IPS-18a (cell line): ENCODE measurements at regions not wholly inside any gene's neighbourhood (a gene's known extent, or its start where the extent isn't known, plus 50 kb on each side); places are given as distances from the start of the nearest gene placed in this dataset.

Experiments used
- H3K27ac ChIP-seq: one replicate; pipeline ENCODE4 v1.5.1; 2013; ENCODE audit warnings: low read length
- H3K27me3 ChIP-seq: one replicate; pipeline ENCODE4 v1.6.1; 2013; ENCODE audit warnings: mild to moderate bottlenecking, low read length; ENCODE audit not compliant: control insufficient read depth, insufficient read depth
- H3K36me3 ChIP-seq: one replicate; pipeline ENCODE4 v1.6.1; 2013; ENCODE audit warnings: low read depth, low read length; ENCODE audit not compliant: control insufficient read depth
- H3K4me1 ChIP-seq: one replicate; pipeline ENCODE4 v1.6.1; 2013; ENCODE audit warnings: low read depth, low read length; ENCODE audit not compliant: control insufficient read depth
- H3K4me3 ChIP-seq: one replicate; pipeline ENCODE4 v1.5.1; 2013; ENCODE audit warnings: low read length
- H3K9ac ChIP-seq: one replicate; pipeline ENCODE4 v1.6.1; 2013; ENCODE audit warnings: mild to moderate bottlenecking, low read length, moderate library complexity
- H3K9me3 ChIP-seq: one replicate; pipeline ENCODE4 v1.6.1; 2013; ENCODE audit warnings: low read depth, low read length; ENCODE audit not compliant: control insufficient read depth

GRCh38 chr5:30838936-30839496 is 354.5 kb upstream of the CDH6 start:
- H3K27ac ChIP-seq, result no peak overlapping the region
- no peaks in the 10 kb centered on the region for H3K9me3 ChIP-seq
- no peak overlapping the region for H3K9ac ChIP-seq
- H3K4me3 ChIP-seq, result no peak overlapping the region
- no peaks in the 10 kb centered on the region for H3K27me3 ChIP-seq
- H3K4me1 ChIP-seq, result no peaks in the 10 kb centered on the region
- H3K36me3 ChIP-seq, result no peaks in the 10 kb centered on the region

GRCh38 chr5:30832519-30832918 is 361.0 kb upstream of the CDH6 start:
- peaks cover 6% of the 10 kb centered on the region for H3K4me1 ChIP-seq
- no peaks in the 10 kb centered on the region for H3K36me3 ChIP-seq
- no peaks in the 10 kb centered on the region for H3K27me3 ChIP-seq
- no peaks in the 10 kb centered on the region for H3K9me3 ChIP-seq
- H3K9ac ChIP-seq, result no peak overlapping the region
- H3K4me3 ChIP-seq, result no peak overlapping the region
- H3K27ac ChIP-seq, result no peak overlapping the region

DNA sequence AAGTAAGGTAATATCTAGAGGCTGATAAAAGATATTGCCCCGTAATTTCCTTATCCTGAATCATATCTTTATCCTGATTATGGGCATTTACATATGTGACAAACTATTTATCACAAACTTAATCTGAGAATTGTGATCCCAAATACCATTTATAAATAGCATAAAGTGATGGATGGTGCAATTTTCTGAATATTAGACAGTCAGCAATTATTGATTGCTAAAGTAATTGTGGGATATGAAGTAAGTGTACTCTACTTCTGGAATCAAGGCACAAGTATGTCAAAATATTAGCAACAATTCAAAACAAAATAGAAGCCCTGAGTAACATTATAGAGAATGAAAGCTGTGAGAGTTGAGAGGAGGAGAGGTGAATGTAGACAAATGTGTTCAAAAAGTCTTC is 361.9 kb upstream of the CDH6 start:
- Histone ChIP-seq H3K4me1 (peaks cover 6% of the 10 kb centered on the region), H3K9me3 (no peaks in the 10 kb centered on the region), H3K36me3 (no peaks in the 10 kb centered on the region), H3K27me3 (no peaks in the 10 kb centered on the region), H3K9ac (no peak overlapping the region), H3K27ac (no peak overlapping the region), H3K4me3 (no peak overlapping the region)

- no peak overlapping the region for H3K4me3 ChIP-seq
- H3K9ac ChIP-seq, result no peak overlapping the region
- no peak overlapping the region for H3K27ac ChIP-seq
- H3K27me3 ChIP-seq, result no peaks in the 10 kb centered on the region
- H3K9me3 ChIP-seq, result no peaks in the 10 kb centered on the region
- peaks cover 6% of the 10 kb centered on the region for H3K4me1 ChIP-seq
- H3K36me3 ChIP-seq, result no peaks in the 10 kb centered on the region
Measured at GRCh38 chr5:30831123-30831522, 362.4 kb upstream of the CDH6 start.

- Histone ChIP-seq H3K27me3 (no peaks in the 10 kb centered on the region), H3K9me3 (no peaks in the 10 kb centered on the region), H3K27ac (no peak overlapping the region), H3K4me3 (no peak overlapping the region), H3K4me1 (no peaks in the 10 kb centered on the region), H3K9ac (no peak overlapping the region), H3K36me3 (no peaks in the 10 kb centered on the region)
Measured at GRCh38 chr5:30811298-30811697, 382.2 kb upstream of the CDH6 start.

DNA sequence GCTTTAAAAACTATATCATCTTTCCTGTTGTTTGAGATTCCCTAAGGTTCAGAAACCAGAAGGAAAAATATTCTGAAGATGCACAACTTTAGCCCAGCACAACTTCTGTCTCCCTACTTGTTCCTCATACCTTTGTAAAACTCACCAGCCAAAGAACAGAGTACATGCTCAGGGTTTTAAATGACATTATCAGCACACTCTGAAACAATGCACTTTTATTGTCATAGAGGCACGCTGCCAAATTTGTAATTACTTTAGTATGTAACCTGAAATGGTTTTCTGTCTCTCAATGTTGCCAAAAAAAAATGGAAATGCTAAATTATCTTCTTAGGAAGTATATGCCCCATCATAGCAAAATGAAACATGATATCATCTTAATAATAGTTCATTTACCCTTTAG is 383.6 kb upstream of the CDH6 start:
- no peaks in the 10 kb centered on the region for H3K4me1 ChIP-seq
- H3K9me3 ChIP-seq, result no peaks in the 10 kb centered on the region
- no peaks in the 10 kb centered on the region for H3K36me3 ChIP-seq
- no peaks in the 10 kb centered on the region for H3K27me3 ChIP-seq
- no peak overlapping the region for H3K9ac ChIP-seq
- no peak overlapping the region for H3K27ac ChIP-seq
- no peak overlapping the region for H3K4me3 ChIP-seq

DNA sequence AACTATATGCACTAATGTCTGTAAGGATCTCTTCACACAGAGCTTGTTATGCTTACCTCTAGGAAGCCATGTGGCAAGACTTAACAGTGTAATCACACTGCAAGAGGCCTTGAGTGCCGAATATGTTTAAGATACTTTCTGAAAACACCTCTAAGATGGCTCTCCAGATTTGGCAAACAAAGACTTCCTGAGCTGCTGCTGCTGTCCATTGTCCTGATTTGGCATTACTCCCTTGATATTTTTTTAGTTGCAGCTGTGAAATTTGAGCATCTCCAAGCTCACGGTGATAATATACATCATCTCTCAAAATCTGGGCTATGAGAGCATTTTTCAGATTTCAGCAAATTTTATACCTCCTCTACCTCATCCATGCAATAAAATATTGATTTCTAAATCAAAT is 384.5 kb upstream of the CDH6 start:
- no peak overlapping the region for H3K9ac ChIP-seq
- H3K27ac ChIP-seq, result no peak overlapping the region
- H3K4me3 ChIP-seq, result no peak overlapping the region
- no peaks in the 10 kb centered on the region for H3K27me3 ChIP-seq
- H3K9me3 ChIP-seq, result no peaks in the 10 kb centered on the region
- no peaks in the 10 kb centered on the region for H3K4me1 ChIP-seq
- no peaks in the 10 kb centered on the region for H3K36me3 ChIP-seq

DNA sequence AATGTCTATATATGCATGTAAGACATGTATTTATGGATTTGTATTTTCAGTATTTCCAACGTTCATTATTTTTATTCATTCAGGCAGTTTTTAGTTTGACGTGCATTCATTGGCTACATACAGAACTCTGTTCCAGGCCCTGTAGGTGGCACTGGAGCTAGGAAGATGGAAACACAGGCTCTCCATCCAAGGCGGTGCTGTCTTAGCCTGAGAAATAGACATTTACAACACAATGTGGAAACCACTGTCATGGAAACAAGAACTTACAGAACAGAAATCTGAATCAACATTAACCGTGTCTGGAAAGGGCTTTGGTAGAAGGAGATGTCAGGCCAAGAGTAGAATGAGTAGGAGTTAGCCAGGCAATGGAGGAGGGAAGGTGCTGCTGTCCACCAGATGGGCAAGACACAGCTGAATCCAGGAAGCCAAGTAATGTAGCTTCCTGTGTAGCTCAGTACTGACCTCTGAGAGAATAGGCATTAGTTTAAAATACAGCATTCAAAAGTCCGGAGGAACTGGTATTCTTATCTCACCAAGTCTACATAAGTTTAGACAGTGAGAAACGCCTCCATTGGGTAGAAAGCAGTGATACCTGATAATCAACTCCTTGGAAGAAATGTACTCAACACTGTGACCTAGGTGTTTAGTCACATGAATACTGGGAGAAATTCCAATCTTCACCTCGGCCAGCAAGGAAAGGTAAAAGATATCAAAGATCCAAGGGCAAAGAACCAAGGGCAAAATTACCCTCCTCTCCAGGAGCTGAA is 388.6 kb upstream of the CDH6 start:
- Histone ChIP-seq H3K27me3 (no peaks in the 10 kb centered on the region), H3K27ac (no peak overlapping the region)

DNA sequence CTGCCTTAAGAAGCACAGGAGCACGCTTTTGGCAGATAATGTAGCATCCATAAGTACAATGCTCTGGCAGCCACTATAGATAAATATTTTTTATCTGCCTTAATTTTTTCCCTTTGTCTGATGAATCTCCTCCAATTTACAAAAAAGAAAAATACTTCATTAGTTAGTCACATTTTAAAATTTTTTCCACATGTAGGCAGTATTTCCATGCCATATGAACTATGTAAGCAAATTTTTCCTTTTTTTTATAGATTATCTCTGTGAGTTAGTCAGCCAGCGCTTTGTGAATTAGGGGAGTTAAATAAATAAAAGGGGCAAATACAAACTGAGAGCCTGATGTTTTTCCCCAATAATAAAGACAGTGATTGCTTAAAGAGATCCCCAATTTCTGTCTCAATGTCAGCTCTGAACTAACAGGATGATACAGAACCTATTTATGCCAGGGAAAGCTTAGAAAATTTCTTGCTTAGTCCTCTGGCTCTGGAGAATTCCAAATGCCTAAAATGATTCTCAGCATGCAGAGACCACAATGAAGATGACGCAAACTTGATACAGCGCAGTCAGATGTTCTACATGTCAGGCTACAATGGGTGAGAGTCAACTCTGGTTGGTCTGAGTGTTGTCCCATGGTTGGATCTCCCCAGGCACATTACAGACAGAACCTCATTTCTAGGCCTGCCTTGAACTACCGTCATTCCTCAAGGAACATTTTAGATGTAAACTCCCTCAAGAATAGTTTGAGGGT is 390.4 kb upstream of the CDH6 start:
- Histone ChIP-seq H3K9ac (no peak overlapping the region), H3K9me3 (no peaks in the 10 kb centered on the region), H3K36me3 (no peaks in the 10 kb centered on the region), H3K4me3 (no peak overlapping the region), H3K27me3 (no peaks in the 10 kb centered on the region), H3K4me1 (no peaks in the 10 kb centered on the region), H3K27ac (no peak overlapping the region)

More for the DNA sequence above, 388.6 kb upstream of the CDH6 start:
- H3K36me3 ChIP-seq, result no peaks in the 10 kb centered on the region
- H3K9me3 ChIP-seq, result no peaks in the 10 kb centered on the region
- no peaks in the 10 kb centered on the region for H3K4me1 ChIP-seq
- H3K4me3 ChIP-seq, result no peak overlapping the region
- no peak overlapping the region for H3K9ac ChIP-seq

DNA sequence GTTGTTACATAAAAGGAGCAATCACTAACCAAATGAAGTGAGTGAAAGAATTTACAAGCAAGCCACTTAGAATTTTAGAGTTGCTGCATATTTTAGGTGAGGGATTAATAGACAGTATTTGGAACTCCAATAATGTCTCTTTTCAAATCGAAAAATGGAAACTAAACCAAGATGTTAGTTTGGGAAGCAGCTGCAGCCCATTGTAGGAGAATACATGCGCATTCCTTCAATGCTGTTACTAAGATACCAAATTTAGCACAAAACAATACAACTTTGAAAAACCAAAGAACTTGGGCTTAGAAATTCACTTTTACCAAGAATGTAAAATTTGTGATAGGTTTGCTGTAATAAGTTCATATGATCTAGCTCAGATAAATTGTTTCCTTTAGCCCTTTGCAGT is 411.8 kb upstream of the CDH6 start:
- Histone ChIP-seq H3K27me3 (no peaks in the 10 kb centered on the region), H3K4me3 (no peak overlapping the region), H3K36me3 (no peaks in the 10 kb centered on the region), H3K9ac (no peak overlapping the region), H3K4me1 (peaks cover 10% of the 10 kb centered on the region), H3K27ac (peak overlapping the region; percentile 24), H3K9me3 (no peaks in the 10 kb centered on the region)

- H3K9me3 ChIP-seq, result no peaks in the 10 kb centered on the region
- H3K36me3 ChIP-seq, result no peaks in the 10 kb centered on the region
- no peak overlapping the region for H3K4me3 ChIP-seq
- H3K27ac ChIP-seq, result no peak overlapping the region
- no peaks in the 10 kb centered on the region for H3K27me3 ChIP-seq
- H3K9ac ChIP-seq, result no peak overlapping the region
- no peaks in the 10 kb centered on the region for H3K4me1 ChIP-seq
Measured at GRCh38 chr5:30768056-30768690, 425.3 kb upstream of the CDH6 start.
